K562 (cell line): ENCODE measurements at regions not wholly inside any gene's neighbourhood (a gene's known extent, or its start where the extent isn't known, plus 50 kb on each side); places are given as distances from the start of the nearest gene placed in this dataset.

Experiments
- ATAC-seq: fragments of 200-7000 bp; cut with Tn5 transposase; 3 replicates; pipeline ENCODE4 v1.9.1; 2020; ENCODE audit warnings: moderate library complexity
- BruUV-seq: library from RNA; stranded (reverse); fragments of 400-500 nt; replicated peaks from 2 replicates; lab custom pipeline; 2021; lab: Mats Ljungman, UMichigan
- CTCF ChIA-PET: fragments of 300-600 bp; formaldehyde crosslinking; extraction: SDS; loops from one replicate; lab custom pipeline; 2021; ENCODE audit warnings: low intra/inter-chr PET ratio; lab: Yijun Ruan, JAX
- POLR2A ChIA-PET: fragments of 300-600, 350-650 bp; sonication (Branson Sonifier 250); formaldehyde crosslinking; extraction: SDS; loops from one replicate; lab custom pipeline; 2021; ENCODE audit warnings: antibody characterized with exemption, inconsistent platforms; lab: Yijun Ruan, JAX
- DNase-seq, 4 experiments: peaks; one replicate each; pipeline versions ENCODE4 v3.0.0 to v3.0.0-alpha.2; 2011 to 2018; ENCODE audit warnings: low spot score in 3 of 4, mixed read lengths in 3 of 4; ENCODE audit errors: extremely low read depth in 1 of 4
- FAIRE-seq: peaks from 2 replicates; lab custom pipeline; 2011; peaks lifted over from hg19 to GRCh38; lab: Jason Lieb, UNC
- H2AFZ ChIP-seq: 2 replicates; pipeline ENCODE4 v1.6.0; 2011; ENCODE audit warnings: low read depth, low read length, control low read depth, inconsistent platforms
- H3K27ac ChIP-seq: fragments of 200-600 bp; 3 replicates; pipeline ENCODE4 v1.8.0; 2011; ENCODE audit warnings: low read depth, mild to moderate bottlenecking, control low read depth, inconsistent platforms, low read length, moderate library complexity, mixed read lengths; ENCODE audit errors: extremely low read depth
- H3K27me3 ChIP-seq, 2 experiments: fragments of 300-600 bp in 1 of 2; 2 replicates in 1 of 2; 3 replicates in 1 of 2; pipeline versions ENCODE4 v1.6.0 to v1.8.0; 2011; ENCODE audit warnings: inconsistent platforms in 2 of 2, low read length in 2 of 2, mild to moderate bottlenecking in 1 of 2, mixed read lengths in 1 of 2, moderate library complexity in 1 of 2; ENCODE audit not compliant: control insufficient read depth in 2 of 2, insufficient read depth in 2 of 2
- H3K36me3 ChIP-seq: fragments of 300-600 bp; 3 replicates; pipeline ENCODE4 v1.8.0; 2011; ENCODE audit warnings: mild to moderate bottlenecking, low read length, inconsistent platforms; ENCODE audit not compliant: control insufficient read depth, insufficient read depth
- H3K4me1 ChIP-seq, 2 experiments: fragments of 200-600 bp in 1 of 2; replicated peaks in 1 of 2; 2 replicates in 1 of 2; 3 replicates in 1 of 2; pipeline versions ENCODE4 v1.5.1 to v1.8.0; 2011; ENCODE audit warnings: inconsistent platforms in 2 of 2, low read length in 2 of 2, mild to moderate bottlenecking in 1 of 2, mixed read lengths in 1 of 2, moderate library complexity in 1 of 2; ENCODE audit not compliant: control insufficient read depth in 2 of 2, insufficient read depth in 2 of 2
- H3K4me2 ChIP-seq: 2 replicates; pipeline ENCODE4 v1.6.1; 2011; ENCODE audit warnings: low read length, control low read depth, inconsistent platforms, mixed read lengths; ENCODE audit not compliant: insufficient read depth
- H3K4me3 ChIP-seq: fragments of 200-600 bp; sonication (generic), shearing (Covaris generic); 2 replicates; pipeline ENCODE4 v1.5.1; 2016; ENCODE audit warnings: control low read depth, inconsistent platforms
- H3K79me2 ChIP-seq: fragments of 200-600 bp; 3 replicates; pipeline ENCODE4 v1.8.0; 2011; ENCODE audit warnings: low read length, inconsistent platforms; ENCODE audit not compliant: control insufficient read depth, insufficient read depth
- H3K9ac ChIP-seq, 2 experiments: 2 replicates each; pipeline versions ENCODE4 v1.6.0 to v1.6.1; 2011; ENCODE audit warnings: low read depth in 2 of 2, low read length in 2 of 2, control low read depth in 1 of 2, inconsistent platforms in 1 of 2, mild to moderate bottlenecking in 1 of 2, mixed read lengths in 1 of 2; ENCODE audit not compliant: insufficient read depth in 1 of 2
- H3K9me1 ChIP-seq: one replicate; pipeline ENCODE4 v1.6.0; 2011; ENCODE audit warnings: inconsistent platforms, mild to moderate bottlenecking, low read length, moderate library complexity; ENCODE audit not compliant: control insufficient read depth, insufficient read depth
- H3K9me3 ChIP-seq: replicated peaks from 2 replicates; pipeline ENCODE4 v1.5.1; 2011; ENCODE audit warnings: low read depth, low read length, inconsistent platforms; ENCODE audit not compliant: control insufficient read depth, insufficient read depth
- H4K20me1 ChIP-seq: replicated peaks from 2 replicates; pipeline ENCODE4 v1.6.1; 2011; ENCODE audit warnings: low read length, inconsistent platforms, mixed read lengths; ENCODE audit not compliant: control insufficient read depth, insufficient read depth
- CREBBP ChIP-seq: IDR thresholded peaks from one replicate; pipeline ENCODE4 v1.6.1; 2012; ENCODE audit warnings: low read depth, mild to moderate bottlenecking, control low read depth, inconsistent platforms, low read length
- ZKSCAN8 ChIP-seq: fragments of 200-800 bp; sonication (Bioruptor generic); IDR thresholded peaks from 2 replicates; pipeline ENCODE4 v1.6.1; 2016; ENCODE audit warnings: missing genetic modification characterization, missing compliant biosample characterization
- WGBS: fragments of 100-300 bp; shearing (Covaris generic); methylation state at CpG from one replicate; pipeline ENCODE4 v1.1.6; 2016; ENCODE audit warnings: low coverage, mixed read lengths; ENCODE audit not compliant: insufficient coverage; ENCODE audit errors: missing lambda C conversion rate; 5-methylcytosine and 5-hydroxymethylcytosine counted together
- in situ Hi-C: fragments of 300-500 bp; cut with MboI; formaldehyde crosslinking; loops from 4 replicates; pipeline ENCODE4 v1.15.0; 2018; ENCODE audit warnings: inconsistent platforms, mixed read lengths
- intact Hi-C: fragments of 100-400 bp; cut with micrococcal nuclease; formaldehyde crosslinking; loops from 2 replicates; pipeline ENCODE4 v1.14.2; 2022
- TF ChIP-seq, protein P1 (sequence below): fragments of 450-650 bp; formaldehyde crosslinking; IDR thresholded peaks from 2 replicates; pipeline ENCODE4 v1.4.0; 2020; ENCODE audit warnings: mild to moderate bottlenecking, moderate library complexity
- TF ChIP-seq, protein P2 (sequence below): fragments of 450-650 bp; formaldehyde crosslinking; IDR thresholded peaks from 2 replicates; pipeline ENCODE4 v1.4.0; 2020; ENCODE audit warnings: mild to moderate bottlenecking, moderate library complexity

DNA sequence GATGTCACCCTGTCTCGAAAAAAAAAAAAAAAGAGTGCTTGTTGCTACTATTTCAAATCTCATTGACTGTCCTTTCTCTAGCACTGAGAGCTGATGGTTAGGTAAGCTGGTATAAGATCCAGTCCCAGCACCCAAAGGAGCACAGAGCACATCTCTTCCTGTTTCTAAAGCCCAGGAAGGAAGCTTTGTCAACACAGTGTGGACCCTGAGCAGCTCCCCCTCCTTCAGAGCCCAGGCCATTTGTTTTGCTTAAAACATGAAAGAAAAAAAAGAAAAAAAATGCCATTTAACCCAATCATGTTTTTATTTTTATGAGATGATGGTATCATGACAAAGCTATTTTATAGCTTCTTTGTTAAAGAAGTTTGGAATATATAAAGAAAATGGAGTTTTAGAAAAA lies 184.1 kb upstream of the DUSP10 start:
- H3K79me2 ChIP-seq, result no peaks in the 10 kb centered on the region
- no peak for ATAC-seq
- H3K36me3 ChIP-seq, result no peaks in the 10 kb centered on the region
- POLR2A ChIA-PET, result interaction anchor here (1.3 kb wide), 1 partner anchor 57 kb away, joined by 4 read pairs; no protein-coding TSS in a partner anchor
- H3K27me3 ChIP-seq, result no peaks in the 10 kb centered on the region; a peak in 1 of 5 replicates
- FAIRE-seq, result no peak
- H3K27ac ChIP-seq, result no peak overlapping the region
- no peak for DNase-seq
- no peaks in the 10 kb centered on the region for H3K9me3 ChIP-seq
- in situ Hi-C loops, result no loop called here
- H3K4me1 ChIP-seq, result no peaks in the 10 kb centered on the region
- H3K9ac ChIP-seq, result no peak overlapping the region
- BruUV-seq, result no TSS peak
- CTCF ChIA-PET, result no interaction called here
- TF ChIP-seq, protein P1, sequence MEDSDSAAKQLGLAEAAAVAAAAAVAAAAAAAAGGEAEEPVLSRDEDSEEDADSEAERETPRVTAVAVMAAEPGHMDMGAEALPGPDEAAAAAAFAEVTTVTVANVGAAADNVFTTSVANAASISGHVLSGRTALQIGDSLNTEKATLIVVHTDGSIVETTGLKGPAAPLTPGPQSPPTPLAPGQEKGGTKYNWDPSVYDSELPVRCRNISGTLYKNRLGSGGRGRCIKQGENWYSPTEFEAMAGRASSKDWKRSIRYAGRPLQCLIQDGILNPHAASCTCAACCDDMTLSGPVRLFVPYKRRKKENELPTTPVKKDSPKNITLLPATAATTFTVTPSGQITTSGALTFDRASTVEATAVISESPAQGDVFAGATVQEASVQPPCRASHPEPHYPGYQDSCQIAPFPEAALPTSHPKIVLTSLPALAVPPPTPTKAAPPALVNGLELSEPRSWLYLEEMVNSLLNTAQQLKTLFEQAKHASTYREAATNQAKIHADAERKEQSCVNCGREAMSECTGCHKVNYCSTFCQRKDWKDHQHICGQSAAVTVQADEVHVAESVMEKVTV (CRISPR knock-in tag), result no peak
- no peak for TF ChIP-seq ZKSCAN8 (CRISPR knock-in tag)
- TF ChIP-seq, protein P2, sequence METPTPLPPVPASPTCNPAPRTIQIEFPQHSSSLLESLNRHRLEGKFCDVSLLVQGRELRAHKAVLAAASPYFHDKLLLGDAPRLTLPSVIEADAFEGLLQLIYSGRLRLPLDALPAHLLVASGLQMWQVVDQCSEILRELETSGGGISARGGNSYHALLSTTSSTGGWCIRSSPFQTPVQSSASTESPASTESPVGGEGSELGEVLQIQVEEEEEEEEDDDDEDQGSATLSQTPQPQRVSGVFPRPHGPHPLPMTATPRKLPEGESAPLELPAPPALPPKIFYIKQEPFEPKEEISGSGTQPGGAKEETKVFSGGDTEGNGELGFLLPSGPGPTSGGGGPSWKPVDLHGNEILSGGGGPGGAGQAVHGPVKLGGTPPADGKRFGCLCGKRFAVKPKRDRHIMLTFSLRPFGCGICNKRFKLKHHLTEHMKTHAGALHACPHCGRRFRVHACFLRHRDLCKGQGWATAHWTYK (CRISPR knock-in tag), result no peak
- TF ChIP-seq CREBBP, result no peak
- no peaks in the 10 kb centered on the region for H4K20me1 ChIP-seq
- no peak overlapping the region for H3K4me2 ChIP-seq
- 0% methylated on average over 1 of the region's 1 CpG for WGBS
- H2AFZ ChIP-seq, result no peak overlapping the region
- H3K9me1 ChIP-seq, result no peaks in the 10 kb centered on the region
- no peak overlapping the region for H3K4me3 ChIP-seq
- intact Hi-C loops, result no loop called here
